Body of pancreas (tissue), 4 donors: ENCODE measurements at regions not wholly inside any gene's neighbourhood (a gene's known extent, or its start where the extent isn't known, plus 50 kb on each side); places are given as distances from the start of the nearest gene placed in this dataset.

ENCODE experiments used
- ATAC-seq: fragments of 150-250 bp; one replicate; pipeline ENCODE4 v1.9.1; 2016
- DNase-seq, 4 donors: peaks; one replicate each; pipeline ENCODE4 v3.0.0-alpha.2; 2019
- H3K27ac ChIP-seq, 4 donors: fragments of 200-600 bp; sonication (generic); 1 replicate in 3 of 4; 2 replicates in 1 of 4; pipeline versions ENCODE4 v1.5.1 to v1.6.1; 2016 to 2019; ENCODE audit warnings: mild to moderate bottlenecking in 1 of 4, mixed read lengths in 1 of 4, moderate library complexity in 1 of 4
- H3K27me3 ChIP-seq, 2 donors: fragments of 200-600 bp; sonication (generic); one replicate each; pipeline ENCODE4 v1.6.0; 2016; ENCODE audit warnings: mild to moderate bottlenecking in 1 of 2
- H3K36me3 ChIP-seq, 2 donors: fragments of 200-600 bp; sonication (generic); replicated peaks in 1 of 2; 2 replicates each; pipeline ENCODE4 v1.5.1; 2016; ENCODE audit warnings: low read depth in 2 of 2; ENCODE audit not compliant: insufficient read depth in 1 of 2
- H3K4me1 ChIP-seq: fragments of 200-600 bp; sonication (generic); one replicate; pipeline ENCODE4 v1.6.0; 2016
- H3K4me3 ChIP-seq, 2 donors: fragments of 200-600 bp; sonication (generic); 1 replicate in 1 of 2; 2 replicates in 1 of 2; pipeline ENCODE4 v1.5.1; 2016 to 2019
- H3K9me3 ChIP-seq, 3 donors: fragments of 200-600 bp; sonication (generic); 1 replicate in 2 of 3; 2 replicates in 1 of 3; pipeline ENCODE4 v1.5.1; 2016
- POLR2A ChIP-seq, 3 donors: fragments of 450-650 bp; IDR thresholded peaks; one replicate each; pipeline ENCODE4 v1.6.1; 2016; ENCODE audit warnings: antibody characterized with exemption in 3 of 3, mild to moderate bottlenecking in 2 of 3
- whole genome bisulfite sequencing, 2 donors: methylation state at CpG; one replicate each; pipeline ENCODE4 v1.1.5; 2017; 5-methylcytosine and 5-hydroxymethylcytosine counted together
- intact Hi-C: fragments of 100-400 bp; cut with DNase I; formaldehyde crosslinking; loops from one replicate; pipeline ENCODE4 v1.15.1; 2023
- TF ChIP-seq, protein P1 (sequence below), 7 experiments: fragments of 450-650 bp in 4 of 7; fragments of 200-600 bp in 3 of 7; sonication (generic) in 3 of 7; IDR thresholded peaks; one replicate each; pipeline ENCODE4 v1.5.1; 2016 to 2019; ENCODE audit warnings: antibody characterized with exemption in 7 of 7

DNA sequence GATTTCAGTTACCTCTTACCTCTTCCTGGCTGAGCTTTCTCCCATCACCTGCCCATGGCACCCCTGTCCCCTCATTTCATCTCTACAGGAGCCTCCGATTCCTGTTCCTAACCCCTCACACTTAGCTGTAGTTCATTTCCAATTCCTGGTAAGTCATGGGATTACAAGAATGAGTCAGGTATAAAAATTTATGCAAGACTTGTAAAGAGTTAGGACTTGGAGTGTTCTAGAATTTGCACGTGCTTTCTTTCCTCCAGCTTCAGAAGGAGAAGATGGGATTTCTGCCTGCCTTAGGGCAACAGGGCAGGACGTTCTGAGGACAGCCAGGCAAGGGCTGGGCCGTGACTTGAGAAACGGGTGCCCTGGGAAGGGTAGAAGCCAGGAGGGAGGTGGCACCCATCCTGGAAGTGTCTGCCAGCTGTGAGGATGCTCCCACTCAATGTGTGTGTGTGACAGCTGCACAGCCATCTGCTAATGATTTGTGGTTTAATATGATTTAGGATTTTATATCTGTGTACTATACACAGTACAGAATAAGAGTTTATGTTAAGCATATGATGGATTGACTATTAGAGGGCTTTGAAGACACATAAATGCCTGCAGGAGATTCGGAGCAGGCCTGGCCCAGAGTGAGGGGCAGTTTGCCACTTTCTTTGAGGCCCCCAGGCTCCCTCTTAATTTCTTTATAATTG, 81.5 kb upstream of the VIPR2 start:
- Histone ChIP-seq H3K4me1 (no peaks in the 10 kb centered on the region), H3K9me3 (no peaks in the 10 kb centered on the region), H3K4me3 (no peak overlapping the region), H3K27ac (no peak overlapping the region), H3K36me3 (no peaks in the 10 kb centered on the region), H3K27me3 (no peaks in the 10 kb centered on the region)
- no peak for ATAC-seq
- TF ChIP-seq POLR2A (IDR thresholded peaks at IDR 0.05), result no peak
- TF ChIP-seq, protein P1, sequence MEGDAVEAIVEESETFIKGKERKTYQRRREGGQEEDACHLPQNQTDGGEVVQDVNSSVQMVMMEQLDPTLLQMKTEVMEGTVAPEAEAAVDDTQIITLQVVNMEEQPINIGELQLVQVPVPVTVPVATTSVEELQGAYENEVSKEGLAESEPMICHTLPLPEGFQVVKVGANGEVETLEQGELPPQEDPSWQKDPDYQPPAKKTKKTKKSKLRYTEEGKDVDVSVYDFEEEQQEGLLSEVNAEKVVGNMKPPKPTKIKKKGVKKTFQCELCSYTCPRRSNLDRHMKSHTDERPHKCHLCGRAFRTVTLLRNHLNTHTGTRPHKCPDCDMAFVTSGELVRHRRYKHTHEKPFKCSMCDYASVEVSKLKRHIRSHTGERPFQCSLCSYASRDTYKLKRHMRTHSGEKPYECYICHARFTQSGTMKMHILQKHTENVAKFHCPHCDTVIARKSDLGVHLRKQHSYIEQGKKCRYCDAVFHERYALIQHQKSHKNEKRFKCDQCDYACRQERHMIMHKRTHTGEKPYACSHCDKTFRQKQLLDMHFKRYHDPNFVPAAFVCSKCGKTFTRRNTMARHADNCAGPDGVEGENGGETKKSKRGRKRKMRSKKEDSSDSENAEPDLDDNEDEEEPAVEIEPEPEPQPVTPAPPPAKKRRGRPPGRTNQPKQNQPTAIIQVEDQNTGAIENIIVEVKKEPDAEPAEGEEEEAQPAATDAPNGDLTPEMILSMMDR (IDR thresholded peaks at IDR 0.05), result no peak
- 81 to 88% methylated on average over 6 of the region's 6 CpGs for WGBS, 2 donors
- no peak for DNase-seq
- intact Hi-C loops, result no loop called here

DNA sequence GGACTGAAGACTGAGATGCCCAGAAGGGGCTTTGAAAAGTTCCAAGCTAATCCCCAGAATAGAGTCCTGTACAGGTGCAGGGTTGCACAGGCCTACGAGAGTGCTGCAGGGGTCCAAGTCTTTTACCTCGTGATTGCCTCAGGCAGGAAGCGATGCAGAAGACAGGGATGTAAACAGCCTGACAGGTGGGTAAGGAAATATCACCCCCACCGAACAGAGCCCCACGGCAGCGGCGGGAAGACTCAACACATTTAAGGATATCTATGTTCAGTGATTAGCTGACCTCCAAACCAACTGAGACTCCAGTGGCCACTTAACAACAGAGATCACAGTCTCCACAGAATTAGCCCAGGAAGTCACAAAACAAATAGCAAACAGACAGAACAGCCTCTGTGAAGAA, 73.9 kb upstream of the VIPR2 start:
- 77 to 83% methylated on average over 7 of the region's 7 CpGs for WGBS, 2 donors
- intact Hi-C loops, result no loop called here
- Histone ChIP-seq H3K27ac (no peak overlapping the region), H3K36me3 (no peaks in the 10 kb centered on the region), H3K9me3 (no peaks in the 10 kb centered on the region), H3K4me3 (no peak overlapping the region), H3K4me1 (peaks cover 4% of the 10 kb centered on the region), H3K27me3 (no peaks in the 10 kb centered on the region)
- no peak for ATAC-seq
- TF ChIP-seq, protein P1 (IDR thresholded peaks at IDR 0.05), result no peak
- no peak for TF ChIP-seq POLR2A (IDR thresholded peaks at IDR 0.05)
- DNase-seq, result no peak

DNA sequence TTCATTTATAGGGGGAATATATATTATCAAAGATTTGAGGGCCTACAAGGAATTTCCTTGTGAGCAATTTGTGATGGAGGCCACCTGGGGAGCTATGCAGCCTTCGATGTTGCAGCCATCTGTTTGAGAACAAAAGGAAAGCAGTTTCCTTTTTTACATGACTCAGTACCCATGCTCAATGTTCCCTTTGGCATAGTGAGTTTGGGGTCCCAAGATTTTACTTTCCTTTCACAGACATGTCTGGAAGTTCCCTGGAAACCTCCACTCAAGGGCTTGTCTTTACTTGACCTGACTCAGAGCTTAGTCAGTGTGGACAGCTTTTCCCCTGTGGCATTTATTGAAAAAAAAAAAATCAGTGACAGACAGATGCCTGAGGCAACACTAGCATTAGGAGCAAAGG, 73.5 kb upstream of the VIPR2 start:
- H3K4me1 ChIP-seq, result peaks cover 8% of the 10 kb centered on the region
- no peak for TF ChIP-seq POLR2A (IDR thresholded peaks at IDR 0.05)
- TF ChIP-seq, protein P1 (IDR thresholded peaks at IDR 0.05), result no peak
- H3K36me3 ChIP-seq, result no peaks in the 10 kb centered on the region
- intact Hi-C loops, result no loop called here
- ATAC-seq (no peak), DNase-seq (no peak)
- no peaks in the 10 kb centered on the region for H3K27me3 ChIP-seq
- no peak overlapping the region for H3K27ac ChIP-seq
- H3K9me3 ChIP-seq, result no peaks in the 10 kb centered on the region
- no peak overlapping the region for H3K4me3 ChIP-seq
- WGBS, 2 donors, result 65 to 80% methylated on average over 1 of the region's 1 CpG

DNA sequence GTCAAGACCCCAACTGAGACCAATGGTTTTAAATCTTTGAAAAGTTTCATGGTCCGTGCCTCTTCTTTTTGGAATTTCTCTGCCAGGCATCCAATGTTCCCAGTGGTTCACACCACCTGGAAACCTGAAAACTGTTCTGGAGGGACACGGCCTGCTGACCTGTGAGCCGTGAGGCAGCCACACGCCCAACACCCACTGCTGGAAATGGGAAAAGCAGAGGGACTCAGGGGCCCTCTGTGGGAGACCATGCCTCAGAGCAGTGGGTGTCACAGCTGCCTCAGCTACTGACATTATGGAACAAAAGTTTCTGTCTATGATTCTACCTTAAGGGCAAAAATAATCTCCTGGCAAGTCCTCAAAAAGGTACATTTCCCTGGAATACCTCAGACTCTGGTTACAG, 70.4 kb upstream of the VIPR2 start:
- Histone ChIP-seq H3K9me3 (no peaks in the 10 kb centered on the region), H3K4me1 (peaks cover 20% of the 10 kb centered on the region), H3K4me3 (no peak overlapping the region), H3K36me3 (no peaks in the 10 kb centered on the region), H3K27ac (no peak overlapping the region), H3K27me3 (no peaks in the 10 kb centered on the region)
- DNase-seq, result no peak
- ATAC-seq, result no peak
- WGBS, 2 donors, result 83 to 93% methylated on average over 4 of the region's 4 CpGs
- no peak for TF ChIP-seq POLR2A (IDR thresholded peaks at IDR 0.05)
- TF ChIP-seq, protein P1 (IDR thresholded peaks at IDR 0.05), result no peak
- intact Hi-C loops, result no loop called here

DNA sequence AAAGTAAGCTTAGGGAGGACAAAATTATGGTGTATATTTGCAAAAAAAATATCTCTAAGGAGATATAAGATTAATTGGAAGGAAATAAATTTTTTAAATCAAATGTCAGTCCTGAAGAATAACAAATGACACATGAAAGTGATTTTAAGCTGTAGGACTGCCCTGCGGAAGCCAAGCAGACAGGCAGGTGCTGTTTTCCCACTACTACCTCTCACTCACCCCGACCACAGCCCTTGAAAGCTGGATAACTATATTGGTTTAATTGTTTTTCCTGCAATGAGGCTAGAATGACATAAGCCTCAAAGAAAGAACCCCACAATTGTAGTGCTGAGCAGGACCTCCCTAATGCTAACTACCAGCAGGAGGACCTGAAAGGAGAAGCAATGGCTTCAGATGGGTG, 68.6 kb upstream of the VIPR2 start:
- ATAC-seq, result peak; percentile 81
- 26 to 28% methylated on average over 2 of the region's 2 CpGs for WGBS, 2 donors
- Histone ChIP-seq H3K27me3 (no peaks in the 10 kb centered on the region), H3K4me1 (peaks cover 20% of the 10 kb centered on the region), H3K9me3 (no peaks in the 10 kb centered on the region), H3K27ac (peak overlapping the region; percentile 46 to 87 (median 64)), H3K36me3 (no peaks in the 10 kb centered on the region), H3K4me3 (no peak overlapping the region)
- peak; percentile 46 to 86 (median 70) for DNase-seq
- intact Hi-C loops, result no loop called here
- TF ChIP-seq POLR2A (IDR thresholded peaks at IDR 0.05), result no peak
- TF ChIP-seq, protein P1 (IDR thresholded peaks at IDR 0.05), result no peak
